ENCODE measurements at regions not wholly inside any gene's neighbourhood (a gene's known extent, or its start where the extent isn't known, plus 50 kb on each side); places are given as distances from the start of the nearest gene placed in this dataset.
"Not testable (repeated sequence)": the region's sequence is repeated elsewhere in the genome, so short reads cannot be mapped to it uniquely, and the experiment has no call there.

GRCh38 chrY:8034673-8035072 is 1123.1 kb upstream of the AMELY start:
- H3K4me3 Mint-ChIP-seq: no peak overlapping the region
- H3K27ac Mint-ChIP-seq: no peak overlapping the region
- no peaks in the 10 kb centered on the region for H3K4me1 Mint-ChIP-seq (ENCODE audit: low read depth)
- peaks cover 14% of the 10 kb centered on the region for H3K9me3 Mint-ChIP-seq
- no peak for TF ChIP-seq CTCF (IDR thresholded peaks at IDR 0.05)
- DNase-seq: no peak
- H3K27me3 Mint-ChIP-seq (ENCODE audit: insufficient read depth): no peaks in the 10 kb centered on the region
- H3K36me3 Mint-ChIP-seq (ENCODE audit: low read depth): no peaks in the 10 kb centered on the region

GRCh38 chrY:8033200-8033599 is 1121.6 kb upstream of the AMELY start:
- H3K4me1 Mint-ChIP-seq (ENCODE audit: low read depth): no peaks in the 10 kb centered on the region
- peaks cover 16% of the 10 kb centered on the region for H3K9me3 Mint-ChIP-seq
- no peaks in the 10 kb centered on the region for H3K36me3 Mint-ChIP-seq (ENCODE audit: low read depth)
- H3K4me3 Mint-ChIP-seq: no peak overlapping the region
- H3K27ac Mint-ChIP-seq: no peak overlapping the region
- DNase-seq: no peak
- no peaks in the 10 kb centered on the region for H3K27me3 Mint-ChIP-seq (ENCODE audit: insufficient read depth)
- TF ChIP-seq CTCF (IDR thresholded peaks at IDR 0.05): no peak

GRCh38 chrY:8020540-8020939 is 1109.0 kb upstream of the AMELY start:
- Mint-ChIP-seq H3K27ac (no peak overlapping the region), H3K27me3 (ENCODE audit: insufficient read depth) (no peaks in the 10 kb centered on the region), H3K9me3 (peaks cover 12% of the 10 kb centered on the region; the same call in 1 of the 2 replicates), H3K4me3 (no peak overlapping the region), H3K4me1 (ENCODE audit: low read depth) (no peaks in the 10 kb centered on the region), H3K36me3 (ENCODE audit: low read depth) (no peaks in the 10 kb centered on the region)
- no peak for DNase-seq
- no peak for TF ChIP-seq CTCF (IDR thresholded peaks at IDR 0.05)

GRCh38 chrY:8011515-8011914 is 1100.0 kb upstream of the AMELY start:
- no peaks in the 10 kb centered on the region; the same call in 1 of the 2 replicates for H3K27me3 Mint-ChIP-seq (ENCODE audit: insufficient read depth)
- H3K27ac Mint-ChIP-seq: no peak overlapping the region
- H3K36me3 Mint-ChIP-seq (ENCODE audit: low read depth): no peaks in the 10 kb centered on the region
- 0 out of 2 replicates have a peak, but pooled peaks cover 3% of the 10 kb centered on the region for H3K9me3 Mint-ChIP-seq
- H3K4me3 Mint-ChIP-seq: no peak overlapping the region
- no peak for DNase-seq
- H3K4me1 Mint-ChIP-seq (ENCODE audit: low read depth): no peaks in the 10 kb centered on the region
- no peak for TF ChIP-seq CTCF (IDR thresholded peaks at IDR 0.05)

- no peak overlapping the region for H3K27ac Mint-ChIP-seq
- no peaks in the 10 kb centered on the region for H3K36me3 Mint-ChIP-seq (ENCODE audit: low read depth)
- H3K27me3 Mint-ChIP-seq (ENCODE audit: insufficient read depth): peaks cover 2% of the 10 kb centered on the region
- no peak for DNase-seq
- no peaks in the 10 kb centered on the region for H3K4me1 Mint-ChIP-seq (ENCODE audit: low read depth)
- peaks cover 4% of the 10 kb centered on the region; the same call in 1 of the 2 replicates for H3K9me3 Mint-ChIP-seq
- H3K4me3 Mint-ChIP-seq: no peak overlapping the region
- no peak for TF ChIP-seq CTCF (IDR thresholded peaks at IDR 0.05)
These were observed 1092.6 kb upstream of the AMELY start for GRCh38 chrY:8004196-8004595.

- TF ChIP-seq CTCF (IDR thresholded peaks at IDR 0.05): no peak
- H3K9me3 Mint-ChIP-seq: peaks cover 4% of the 10 kb centered on the region; the same call in 1 of the 2 replicates
- H3K27ac Mint-ChIP-seq: no peak overlapping the region
- no peaks in the 10 kb centered on the region for H3K4me1 Mint-ChIP-seq (ENCODE audit: low read depth)
- H3K4me3 Mint-ChIP-seq: no peak overlapping the region
- no peaks in the 10 kb centered on the region; the same call in 1 of the 2 replicates for H3K27me3 Mint-ChIP-seq (ENCODE audit: insufficient read depth)
- no peak for DNase-seq
- no peaks in the 10 kb centered on the region for H3K36me3 Mint-ChIP-seq (ENCODE audit: low read depth)
These were observed 1085.2 kb upstream of the AMELY start for GRCh38 chrY:7996726-7997125.

GRCh38 chrY:7994781-7995180 is 1083.2 kb upstream of the AMELY start:
- H3K27me3 Mint-ChIP-seq (ENCODE audit: insufficient read depth); H3K27ac Mint-ChIP-seq; H3K4me3 Mint-ChIP-seq; H3K4me1 Mint-ChIP-seq (ENCODE audit: low read depth); H3K9me3 Mint-ChIP-seq; H3K36me3 Mint-ChIP-seq (ENCODE audit: low read depth); DNase-seq: not testable (repeated sequence)

All from HFFc6 (cell line).